KOPT-K1 (cell line): ENCODE measurements at regions not wholly inside any gene's neighbourhood (a gene's known extent, or its start where the extent isn't known, plus 50 kb on each side); places are given as distances from the start of the nearest gene placed in this dataset.

Source experiments
- H3K27ac ChIP-seq: fragments of 200-600 bp; sonication (generic); 2 replicates; pipeline ENCODE4 v1.5.1; 2016; ENCODE audit warnings: antibody characterized with exemption, mild to moderate bottlenecking, low read depth, low read length; ENCODE audit not compliant: poor library complexity, severe bottlenecking
- H3K36me3 ChIP-seq: fragments of 200-600 bp; sonication (generic); 2 replicates; pipeline ENCODE4 v1.5.1; 2017; ENCODE audit warnings: antibody characterized with exemption, mild to moderate bottlenecking, low read length, moderate library complexity; ENCODE audit not compliant: insufficient read depth
- H3K9me3 ChIP-seq: fragments of 200-600 bp; sonication (generic); 2 replicates; pipeline ENCODE4 v1.5.1; 2017; ENCODE audit warnings: antibody characterized with exemption, low read length, mild to moderate bottlenecking; ENCODE audit not compliant: insufficient read depth, poor library complexity, severe bottlenecking

GRCh38 chr9:16258191-16258590 is 612.3 kb downstream of the BNC2 start:
- H3K27ac ChIP-seq: no peak overlapping the region
- no peaks in the 10 kb centered on the region for H3K9me3 ChIP-seq
- H3K36me3 ChIP-seq: no peaks in the 10 kb centered on the region

- H3K27ac ChIP-seq: no peak overlapping the region
- H3K36me3 ChIP-seq: no peaks in the 10 kb centered on the region
- H3K9me3 ChIP-seq: no peaks in the 10 kb centered on the region
Observed at GRCh38 chr9:16258708-16259107, 611.8 kb downstream of the BNC2 start.

GRCh38 chr9:16262477-16263261 is 607.8 kb downstream of the BNC2 start:
- Histone ChIP-seq H3K9me3 (no peaks in the 10 kb centered on the region), H3K36me3 (no peaks in the 10 kb centered on the region), H3K27ac (no peak overlapping the region)

- Histone ChIP-seq H3K9me3 (no peaks in the 10 kb centered on the region), H3K27ac (no peak overlapping the region), H3K36me3 (no peaks in the 10 kb centered on the region)
Observed at GRCh38 chr9:16265688-16266087, 604.8 kb downstream of the BNC2 start.

- Histone ChIP-seq H3K36me3 (no peaks in the 10 kb centered on the region), H3K9me3 (no peaks in the 10 kb centered on the region), H3K27ac (no peak overlapping the region)
Observed at GRCh38 chr9:16266648-16267276, 603.7 kb downstream of the BNC2 start.

GRCh38 chr9:16267281-16268066 is 603.0 kb downstream of the BNC2 start:
- Histone ChIP-seq H3K27ac (no peak overlapping the region), H3K36me3 (no peaks in the 10 kb centered on the region), H3K9me3 (no peaks in the 10 kb centered on the region)

- Histone ChIP-seq H3K27ac (no peak overlapping the region), H3K9me3 (no peaks in the 10 kb centered on the region), H3K36me3 (no peaks in the 10 kb centered on the region)
Observed at GRCh38 chr9:16268067-16268881, 602.2 kb downstream of the BNC2 start.

GRCh38 chr9:16271967-16272366 is 598.5 kb downstream of the BNC2 start:
- Histone ChIP-seq H3K9me3 (no peaks in the 10 kb centered on the region), H3K36me3 (no peaks in the 10 kb centered on the region), H3K27ac (no peak overlapping the region)

- Histone ChIP-seq H3K36me3 (no peaks in the 10 kb centered on the region), H3K27ac (no peak overlapping the region), H3K9me3 (no peaks in the 10 kb centered on the region)
Observed at GRCh38 chr9:16272776-16273175, 597.7 kb downstream of the BNC2 start.

GRCh38 chr9:16275795-16276624 is 594.5 kb downstream of the BNC2 start:
- Histone ChIP-seq H3K27ac (no peak overlapping the region), H3K36me3 (no peaks in the 10 kb centered on the region), H3K9me3 (no peaks in the 10 kb centered on the region)

GRCh38 chr9:16276866-16277265 is 593.6 kb downstream of the BNC2 start:
- Histone ChIP-seq H3K36me3 (no peaks in the 10 kb centered on the region), H3K27ac (no peak overlapping the region), H3K9me3 (no peaks in the 10 kb centered on the region)

- H3K9me3 ChIP-seq: no peaks in the 10 kb centered on the region
- H3K36me3 ChIP-seq: no peaks in the 10 kb centered on the region
- H3K27ac ChIP-seq: no peak overlapping the region
Observed at GRCh38 chr9:16277471-16277960, 593.0 kb downstream of the BNC2 start.

- Histone ChIP-seq H3K36me3 (no peaks in the 10 kb centered on the region), H3K9me3 (no peaks in the 10 kb centered on the region), H3K27ac (no peak overlapping the region)
Observed at GRCh38 chr9:16278326-16278999, 592.0 kb downstream of the BNC2 start.
